GM08714 (cell line): ENCODE measurements at regions not wholly inside any gene's neighbourhood (a gene's known extent, or its start where the extent isn't known, plus 50 kb on each side); places are given as distances from the start of the nearest gene placed in this dataset.

Experiments used
- H3K4me3 ChIP-seq: fragments of 200-500 bp; sonication (Bioruptor generic); 2 replicates; pipeline ENCODE4 v1.5.1; 2014; ENCODE audit warnings: mild to moderate bottlenecking, low read length, inconsistent platforms
- ZNF274 ChIP-seq: IDR thresholded peaks from 2 replicates; pipeline ENCODE4 v1.6.1; 2012; ENCODE audit warnings: mild to moderate bottlenecking, low read depth, low read length

- no peak for TF ChIP-seq ZNF274
- no peak overlapping the region for H3K4me3 ChIP-seq
Observed at GRCh38 chr14:71659159-71659558, 273.1 kb upstream of the RGS6 start.

- no peak overlapping the region for H3K4me3 ChIP-seq
- no peak for TF ChIP-seq ZNF274
Observed at GRCh38 chr14:71661441-71661840, 270.8 kb upstream of the RGS6 start.

DNA sequence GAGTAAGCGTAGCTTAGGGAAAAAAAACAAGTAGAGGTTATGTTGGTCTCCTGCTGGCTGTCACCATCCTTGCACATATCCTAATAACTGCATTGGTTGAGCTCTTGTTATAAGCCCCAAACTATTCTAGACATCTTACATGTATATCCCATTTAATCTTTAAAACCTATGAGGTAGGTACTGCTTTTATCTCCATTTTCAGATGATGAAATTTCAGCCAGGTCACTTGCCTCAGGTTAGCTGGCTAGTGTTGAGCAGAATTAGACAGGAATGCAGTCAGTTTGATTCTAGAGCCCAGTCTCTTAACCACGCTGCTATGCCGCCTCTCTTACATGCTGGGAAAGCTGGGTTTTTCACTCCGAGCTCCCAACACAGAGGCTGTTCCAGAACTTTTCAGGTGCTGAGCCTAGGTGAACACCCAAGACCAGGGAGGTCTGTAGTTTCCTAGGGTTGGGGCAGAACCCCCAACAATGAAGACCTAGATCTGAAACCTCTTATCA lies 269.9 kb upstream of the RGS6 start:
- no peak overlapping the region for H3K4me3 ChIP-seq
- no peak for TF ChIP-seq ZNF274

- no peak overlapping the region for H3K4me3 ChIP-seq
- TF ChIP-seq ZNF274, result no peak
Observed at GRCh38 chr14:71665157-71665556, 267.1 kb upstream of the RGS6 start.

DNA sequence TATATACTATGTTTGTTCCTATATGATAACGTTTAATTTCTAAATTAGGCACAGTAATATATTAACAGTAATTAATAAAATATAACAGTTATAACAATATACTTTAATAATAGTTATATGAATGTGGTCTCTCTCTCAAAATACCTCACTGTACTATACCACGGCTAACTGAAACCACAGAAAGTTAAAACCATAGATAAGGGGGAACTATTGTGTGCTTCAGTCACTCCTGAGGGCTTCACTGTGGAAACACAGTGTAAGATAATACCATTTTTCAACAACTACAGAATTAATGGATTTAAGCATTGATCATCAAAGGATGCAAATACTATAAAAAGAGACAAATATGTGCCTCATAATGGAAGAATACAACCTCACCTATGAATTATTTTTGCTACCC lies 266.4 kb upstream of the RGS6 start:
- TF ChIP-seq ZNF274, result no peak
- no peak overlapping the region for H3K4me3 ChIP-seq

- no peak for TF ChIP-seq ZNF274
- H3K4me3 ChIP-seq, result no peak overlapping the region
Observed at GRCh38 chr14:71666571-71667145, 265.6 kb upstream of the RGS6 start.

DNA sequence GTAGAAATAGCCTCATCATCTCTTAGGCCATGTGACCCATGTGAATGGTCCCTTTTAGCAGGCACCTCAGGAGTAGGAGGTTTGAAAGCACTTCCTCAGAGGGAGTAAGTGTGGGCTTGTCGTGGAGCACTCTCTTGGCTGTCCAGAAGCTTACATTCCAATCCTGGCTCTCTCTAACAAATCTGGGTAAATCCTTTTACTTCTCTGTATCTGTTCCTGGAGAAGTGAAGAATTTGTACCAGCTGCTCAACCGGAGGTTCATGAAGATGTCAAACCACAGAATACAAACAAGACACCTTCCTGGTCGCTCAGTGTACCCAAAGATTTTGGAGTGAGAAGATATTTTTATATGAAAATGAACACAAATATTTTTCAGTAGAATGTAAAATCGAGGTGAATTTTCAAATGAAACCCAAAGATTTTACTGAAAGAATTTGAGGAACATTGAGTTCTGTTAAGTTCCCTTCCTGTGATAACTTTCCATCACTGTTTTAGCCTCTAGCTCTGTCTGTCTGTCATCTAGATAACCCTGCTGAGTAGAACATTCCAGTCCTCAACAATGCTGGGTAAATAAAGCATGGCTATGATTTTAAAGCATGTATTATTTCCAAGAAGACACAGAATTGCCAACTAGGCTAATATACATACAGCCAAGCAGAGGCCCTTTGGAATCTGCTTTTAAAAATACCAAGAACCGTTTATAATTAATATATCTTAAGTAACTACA lies 263.9 kb upstream of the RGS6 start:
- H3K4me3 ChIP-seq, result no peak overlapping the region
- no peak for TF ChIP-seq ZNF274

GRCh38 chr14:71672596-71672995 lies 259.6 kb upstream of the RGS6 start:
- no peak overlapping the region for H3K4me3 ChIP-seq
- TF ChIP-seq ZNF274, result no peak

- H3K4me3 ChIP-seq, result no peak overlapping the region
- no peak for TF ChIP-seq ZNF274
Observed at GRCh38 chr14:71675126-71675899, 256.9 kb upstream of the RGS6 start.

DNA sequence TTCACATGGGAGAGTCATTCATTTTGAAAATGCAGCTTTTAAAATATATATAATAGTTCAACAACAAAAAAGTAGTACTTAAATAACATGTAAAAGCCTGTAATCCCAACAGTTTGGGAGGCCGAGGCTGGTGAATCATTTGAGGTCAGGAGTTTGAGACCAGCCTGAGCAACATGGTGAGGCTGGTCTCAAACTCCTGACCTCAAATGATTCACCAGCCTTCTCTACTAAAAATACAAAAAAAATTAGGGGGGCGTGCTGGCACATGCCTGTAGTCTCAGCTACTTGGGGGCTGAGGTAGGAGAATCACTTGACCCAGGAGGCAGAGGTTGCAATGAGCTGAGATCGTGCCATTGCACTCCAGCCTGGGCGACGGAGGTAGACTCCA lies 256.3 kb upstream of the RGS6 start:
- TF ChIP-seq ZNF274, result no peak
- no peak overlapping the region for H3K4me3 ChIP-seq

DNA sequence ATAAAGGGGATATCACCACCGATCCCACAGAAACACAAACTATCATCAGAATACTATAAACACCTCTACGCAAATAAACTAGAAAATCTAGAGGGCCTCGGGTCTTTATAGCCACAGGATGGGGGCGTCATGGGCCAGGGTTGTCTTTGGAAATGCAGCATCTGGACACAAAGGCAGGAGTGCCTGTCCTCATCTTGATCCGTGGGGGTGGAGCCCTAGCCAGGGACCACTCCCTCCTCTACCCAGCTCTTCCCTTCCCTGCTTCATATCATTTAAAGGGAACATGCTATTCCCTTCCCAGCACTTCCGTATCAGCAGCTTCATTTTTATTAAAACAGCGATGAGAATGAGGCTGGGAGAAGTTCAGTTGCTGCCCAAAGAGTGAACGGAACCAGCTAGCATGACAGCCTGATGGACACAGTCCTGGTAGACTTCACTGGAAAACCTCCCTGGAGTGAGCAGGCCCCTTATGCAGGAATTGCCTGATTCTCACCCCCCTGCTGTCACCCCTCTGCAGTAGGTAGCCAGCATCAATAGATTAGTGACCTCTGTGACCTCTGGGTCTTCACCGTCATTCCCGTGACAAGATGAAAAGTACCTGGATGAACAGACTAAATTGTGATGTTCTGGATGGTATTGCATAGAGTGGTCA lies 251.4 kb upstream of the RGS6 start:
- no peak for TF ChIP-seq ZNF274
- no peak overlapping the region for H3K4me3 ChIP-seq

GRCh38 chr14:71682337-71682736 lies 249.9 kb upstream of the RGS6 start:
- TF ChIP-seq ZNF274, result no peak
- no peak overlapping the region for H3K4me3 ChIP-seq

GRCh38 chr14:71684323-71684722 lies 247.9 kb upstream of the RGS6 start:
- TF ChIP-seq ZNF274, result no peak
- H3K4me3 ChIP-seq, result no peak overlapping the region

DNA sequence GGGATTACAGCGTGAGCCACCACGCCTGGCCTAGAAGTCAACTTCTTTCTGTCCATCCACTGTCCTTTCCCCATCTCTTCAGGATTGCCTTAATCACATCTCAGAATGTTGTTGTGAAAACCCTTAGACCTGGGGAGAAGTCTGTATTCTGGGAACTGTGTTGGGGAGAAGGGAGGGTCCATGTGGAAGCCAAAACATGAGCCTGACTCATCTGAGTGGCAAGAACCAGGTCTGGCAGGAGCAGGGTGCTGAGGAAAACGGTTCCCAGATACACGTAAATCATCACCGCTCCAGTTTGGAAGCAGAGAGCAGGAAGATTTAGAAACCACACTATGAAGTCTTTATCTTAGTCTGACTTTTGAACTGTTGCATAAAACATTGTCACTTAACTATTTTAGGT lies 245.6 kb upstream of the RGS6 start:
- TF ChIP-seq ZNF274, result no peak
- H3K4me3 ChIP-seq, result no peak overlapping the region
